GM18870 (cell line): ENCODE measurements at regions not wholly inside any gene's neighbourhood (a gene's known extent, or its start where the extent isn't known, plus 50 kb on each side); places are given as distances from the start of the nearest gene placed in this dataset.
"Not testable (repeated sequence)": the region's sequence is repeated elsewhere in the genome, so short reads cannot be mapped to it uniquely, and the experiment has no call there.

Experiments
- ATAC-seq: cut with Tn5 transposase; IDR thresholded peaks from one replicate; pipeline ENCODE4 v1.9.1; 2021; ENCODE audit warnings: moderate library complexity; ENCODE audit not compliant: unreplicated experiment

DNA sequence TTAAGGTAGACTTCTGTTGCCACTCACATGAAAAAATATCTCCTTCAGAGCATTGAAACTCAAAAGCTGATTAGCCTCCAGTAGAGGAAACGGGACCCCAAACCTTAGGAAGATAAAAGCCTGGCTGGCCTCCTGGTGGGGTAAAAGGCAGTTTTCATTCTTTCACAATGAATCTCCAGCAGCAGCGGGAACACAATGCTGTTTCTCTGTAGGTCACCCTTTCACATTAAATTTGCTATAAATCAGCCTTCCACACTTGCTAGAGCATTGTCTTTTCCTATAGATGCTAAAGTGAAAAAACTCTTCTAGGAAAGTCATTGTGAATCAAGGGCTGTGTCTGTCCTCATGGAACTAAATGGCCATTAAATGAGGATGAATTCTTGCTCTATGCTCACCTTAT, 207.3 kb upstream of the MAGEB2 start:
- no peak for ATAC-seq

- no peak for ATAC-seq
Measured at GRCh38 chrX:30010471-30010870, 204.9 kb upstream of the MAGEB2 start.

- no peak for ATAC-seq
Measured at GRCh38 chrX:30015440-30015839, 199.9 kb upstream of the MAGEB2 start.

GRCh38 chrX:30027636-30028035, 187.7 kb upstream of the MAGEB2 start:
- no peak for ATAC-seq

DNA sequence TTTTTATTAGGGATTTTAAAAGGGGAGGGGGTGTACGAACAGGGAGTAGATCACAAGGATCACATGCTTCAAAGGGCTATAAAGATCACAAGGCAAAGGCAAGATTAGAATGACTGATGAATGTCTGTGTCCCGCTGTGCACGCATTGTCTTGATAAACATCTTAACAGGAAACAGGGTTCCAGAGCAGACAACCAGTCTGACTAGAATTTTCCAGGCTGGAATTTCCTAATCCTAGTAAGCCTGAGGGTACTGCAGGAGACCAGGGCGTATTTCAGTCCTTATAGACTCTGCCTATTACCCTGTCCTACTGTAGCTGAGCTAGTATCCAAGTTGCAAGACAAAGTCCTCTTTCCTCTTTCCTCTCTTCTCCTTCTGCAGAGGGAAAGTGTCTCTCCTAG, 179.0 kb upstream of the MAGEB2 start:
- not testable (repeated sequence) for ATAC-seq

DNA sequence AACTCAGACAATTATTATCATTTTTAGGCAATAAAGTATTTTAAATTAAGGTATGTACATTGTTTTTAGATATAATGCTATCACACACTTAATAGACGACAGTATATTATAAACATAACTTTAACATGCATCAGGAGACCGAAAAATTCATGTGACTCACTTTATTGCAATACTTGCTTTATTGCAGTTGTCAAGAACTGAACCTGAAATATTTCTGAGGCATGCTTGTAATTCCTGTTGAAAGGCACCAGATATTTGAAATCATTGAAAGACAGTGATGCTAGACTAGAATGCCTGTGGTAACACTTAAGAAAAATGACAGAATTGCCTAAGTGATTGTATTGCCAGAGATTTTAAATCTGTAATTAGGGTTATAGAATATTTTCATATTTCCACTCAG, 175.6 kb upstream of the MAGEB2 start:
- ATAC-seq, result no peak

DNA sequence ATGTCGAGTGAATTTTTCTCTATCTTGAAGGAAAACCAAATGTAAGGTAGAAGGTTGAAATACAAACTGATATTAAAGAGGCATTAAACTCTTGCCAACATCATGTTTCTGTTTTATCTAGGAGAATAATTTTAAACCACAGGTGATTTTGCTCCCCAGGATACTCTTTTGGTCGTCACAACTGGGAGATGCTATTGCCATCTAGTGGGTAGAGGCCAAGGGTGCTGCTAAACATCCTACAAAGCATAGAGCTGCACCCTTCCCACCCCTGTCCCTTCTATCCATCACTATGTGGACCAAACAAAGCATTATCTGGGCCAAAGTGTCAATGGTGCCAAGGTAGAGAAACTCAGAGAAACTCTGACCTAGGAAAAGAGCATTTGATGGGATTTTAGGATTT, 154.6 kb upstream of the MAGEB2 start:
- ATAC-seq, result no peak

DNA sequence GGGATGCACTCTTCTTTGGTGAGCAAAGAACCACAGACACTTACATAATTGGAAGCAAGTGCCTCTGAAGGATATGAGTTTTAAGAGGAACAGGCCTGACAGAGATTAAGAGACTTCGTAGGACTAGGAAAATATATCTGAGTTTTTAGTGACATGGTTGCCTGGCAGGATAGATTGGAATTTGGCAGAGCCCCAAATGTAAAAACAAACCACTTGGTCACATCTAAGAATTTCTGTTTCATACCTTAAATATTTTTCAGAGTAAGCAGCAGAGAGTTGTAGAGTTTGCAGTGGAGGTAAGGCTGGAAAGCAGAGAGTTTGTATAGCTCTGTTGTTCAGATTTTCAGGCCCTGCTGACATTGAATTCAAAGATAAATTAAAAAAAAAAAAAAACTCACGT, 150.1 kb upstream of the MAGEB2 start:
- ATAC-seq, result no peak

GRCh38 chrX:30067677-30068076, 147.7 kb upstream of the MAGEB2 start:
- no peak for ATAC-seq

- ATAC-seq, result no peak
Measured at GRCh38 chrX:30085571-30085970, 129.8 kb upstream of the MAGEB2 start.

DNA sequence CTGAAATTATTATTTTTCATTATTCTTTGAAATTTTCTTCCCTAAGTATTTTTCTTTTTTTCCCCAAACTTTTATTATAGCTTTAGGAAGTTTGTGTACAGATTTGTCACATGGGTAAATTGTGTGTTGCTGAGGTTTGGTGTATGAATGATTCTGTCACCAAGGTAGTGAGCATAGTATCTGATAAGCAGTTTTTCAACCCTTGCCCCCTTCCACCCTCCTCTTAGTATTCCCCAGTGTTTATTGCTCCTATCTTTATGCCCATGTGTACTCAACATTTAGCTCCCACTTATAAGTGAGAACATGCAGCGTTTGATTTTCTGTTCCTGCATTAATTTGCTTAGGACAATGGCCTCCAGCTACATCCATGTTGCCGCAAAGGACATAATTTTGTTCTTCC, 103.9 kb upstream of the MAGEB2 start:
- no peak for ATAC-seq

GRCh38 chrX:30141966-30142365, 73.4 kb upstream of the MAGEB2 start:
- peak; percentile 65 for ATAC-seq

DNA sequence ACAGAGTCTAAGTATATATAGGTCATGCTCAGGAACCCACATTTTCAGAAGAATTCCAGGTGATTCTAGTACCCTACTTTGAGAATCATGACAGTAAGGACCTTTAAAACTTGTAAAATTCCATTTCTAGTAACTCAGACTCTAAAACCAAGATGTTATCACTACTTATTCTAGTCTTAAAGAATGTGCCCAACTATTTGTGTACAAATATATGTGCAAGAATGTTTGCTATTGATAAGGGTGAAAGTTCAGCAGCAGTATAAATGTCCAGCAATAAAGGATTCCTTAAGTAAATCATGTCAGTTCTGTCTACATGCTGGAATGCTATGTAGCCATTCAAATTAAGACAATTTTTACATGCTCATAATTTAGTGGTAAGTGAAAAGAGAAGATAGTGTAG, 71.1 kb upstream of the MAGEB2 start:
- no peak for ATAC-seq

GRCh38 chrX:30144971-30145731, 70.2 kb upstream of the MAGEB2 start:
- ATAC-seq, result no peak

DNA sequence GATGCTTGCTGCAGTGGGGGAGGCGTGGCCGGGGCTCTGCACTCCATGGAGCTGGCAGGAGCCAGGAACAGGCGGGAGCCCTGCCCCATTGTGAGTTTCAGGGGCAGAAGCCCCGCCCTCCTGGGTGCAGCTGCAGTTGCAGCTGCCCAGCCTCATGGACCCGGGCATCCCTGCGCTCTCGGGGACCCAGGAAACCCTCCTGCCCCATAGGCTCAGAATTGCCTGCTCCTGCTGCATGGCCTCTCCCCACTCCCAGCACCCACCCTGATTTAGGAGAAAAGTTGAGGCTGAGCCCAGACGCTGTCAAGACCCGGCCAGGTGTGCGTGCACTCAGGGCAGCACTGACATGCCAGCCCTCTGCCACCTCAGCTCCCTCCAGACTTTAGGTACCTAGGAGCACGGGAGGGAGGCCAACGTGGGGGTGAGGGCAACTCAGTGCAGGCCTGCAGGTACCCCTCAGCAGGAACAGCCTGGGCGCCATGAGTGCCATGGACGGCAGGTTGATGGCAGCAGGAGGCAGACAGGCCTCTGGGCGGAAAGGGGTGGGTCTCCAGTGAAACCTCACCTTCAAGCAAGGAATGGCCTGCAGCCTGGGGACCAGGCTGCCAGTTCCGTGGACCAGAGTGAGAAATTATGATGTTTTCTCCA, 67.2 kb upstream of the MAGEB2 start:
- no peak for ATAC-seq

- not testable (repeated sequence) for ATAC-seq
Measured at GRCh38 chrX:30149206-30149605, 66.2 kb upstream of the MAGEB2 start.

GRCh38 chrX:30150196-30150895, 65.0 kb upstream of the MAGEB2 start:
- ATAC-seq, result no peak

DNA sequence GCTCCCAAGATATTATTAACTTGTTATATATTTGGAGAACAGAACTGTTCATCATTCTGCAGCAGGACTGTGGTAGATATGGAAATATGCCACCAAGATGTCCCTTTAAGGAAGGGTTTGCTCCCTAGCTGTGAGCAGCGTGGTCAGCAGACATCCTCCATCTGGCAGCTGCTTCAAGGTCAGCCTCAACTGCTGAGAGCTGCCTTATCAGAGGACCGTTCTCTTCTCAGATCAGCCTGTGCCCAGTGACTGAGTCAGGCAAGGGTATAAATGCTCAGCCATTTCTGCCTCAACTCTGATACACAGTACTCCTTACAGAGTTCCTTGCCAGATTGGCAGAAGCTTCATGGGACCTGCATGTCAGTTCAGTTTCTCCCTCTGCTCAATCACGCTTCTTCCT, 63.4 kb upstream of the MAGEB2 start:
- ATAC-seq, result no peak

DNA sequence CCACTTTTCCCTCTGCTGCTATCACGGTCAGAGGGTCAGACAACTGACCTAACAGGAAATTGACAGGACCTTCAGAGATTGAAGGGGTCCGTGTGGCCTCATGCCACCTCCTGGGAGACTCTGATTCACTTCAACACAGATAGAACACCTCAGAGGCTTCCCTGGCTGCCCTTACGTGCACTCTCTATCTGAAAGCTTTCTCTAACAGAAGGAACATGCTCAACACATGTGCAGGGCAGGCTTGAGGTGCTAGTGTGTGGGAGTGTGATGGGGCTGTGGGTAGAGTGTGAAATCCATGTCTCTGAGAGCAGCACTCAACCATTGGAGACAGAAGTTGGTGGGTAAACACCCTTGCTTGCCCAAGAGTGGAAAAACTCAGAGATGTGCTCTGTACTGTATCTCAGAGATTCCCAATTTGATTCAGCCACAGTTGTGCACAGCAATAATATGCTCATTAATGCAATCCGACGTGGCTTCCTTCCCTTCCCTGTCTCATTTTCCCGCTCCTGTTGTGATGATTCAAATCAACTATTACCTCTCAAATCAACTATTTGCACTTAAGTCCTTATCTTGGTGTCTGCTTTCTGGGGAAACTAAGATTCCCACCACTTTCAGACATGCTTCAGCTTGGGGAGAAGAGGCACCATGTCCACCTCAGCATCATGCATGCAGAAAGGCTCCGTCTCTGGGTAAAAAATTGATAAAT, 62.0 kb upstream of the MAGEB2 start:
- ATAC-seq, result no peak

GRCh38 chrX:30153881-30154260, 61.5 kb upstream of the MAGEB2 start:
- ATAC-seq, result no peak

DNA sequence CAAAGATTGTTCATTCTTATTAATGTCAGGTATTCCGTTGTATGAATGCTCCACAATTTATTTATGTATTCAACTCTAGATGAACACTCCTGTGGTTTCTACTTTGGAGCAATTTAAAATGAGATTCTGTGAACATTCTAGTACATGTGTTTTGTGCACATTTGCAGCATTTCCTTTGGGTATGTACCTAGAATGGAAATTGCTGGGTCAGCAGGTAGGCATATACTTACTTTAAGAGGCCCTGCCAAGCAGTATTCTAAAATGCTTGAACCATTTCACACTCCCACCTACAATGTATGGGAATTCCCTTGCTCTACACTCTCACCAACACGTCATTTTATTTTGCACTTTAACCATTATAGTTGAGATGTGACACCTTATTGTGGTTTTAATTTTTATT, 59.4 kb upstream of the MAGEB2 start:
- ATAC-seq, result no peak
